ENCODE measurements at regions not wholly inside any gene's neighbourhood (a gene's known extent, or its start where the extent isn't known, plus 50 kb on each side); places are given as distances from the start of the nearest gene placed in this dataset.

- no peak for TF ChIP-seq EZH2phosphoT487 (IDR thresholded peaks at IDR 0.05; ENCODE audit: borderline replicate concordance, low read length)
- no peak for TF ChIP-seq CTCF (IDR thresholded peaks at IDR 0.05; ENCODE audit: low read depth, low read length, poor library complexity, severe bottlenecking)
Measured at GRCh38 chr2:82340578-82341053, 2036.1 kb upstream of the LRRTM1 start.

Data from DOHH2 (cell line).